ENCODE measurements at regions not wholly inside any gene's neighbourhood (a gene's known extent, or its start where the extent isn't known, plus 50 kb on each side); places are given as distances from the start of the nearest gene placed in this dataset.

DNA sequence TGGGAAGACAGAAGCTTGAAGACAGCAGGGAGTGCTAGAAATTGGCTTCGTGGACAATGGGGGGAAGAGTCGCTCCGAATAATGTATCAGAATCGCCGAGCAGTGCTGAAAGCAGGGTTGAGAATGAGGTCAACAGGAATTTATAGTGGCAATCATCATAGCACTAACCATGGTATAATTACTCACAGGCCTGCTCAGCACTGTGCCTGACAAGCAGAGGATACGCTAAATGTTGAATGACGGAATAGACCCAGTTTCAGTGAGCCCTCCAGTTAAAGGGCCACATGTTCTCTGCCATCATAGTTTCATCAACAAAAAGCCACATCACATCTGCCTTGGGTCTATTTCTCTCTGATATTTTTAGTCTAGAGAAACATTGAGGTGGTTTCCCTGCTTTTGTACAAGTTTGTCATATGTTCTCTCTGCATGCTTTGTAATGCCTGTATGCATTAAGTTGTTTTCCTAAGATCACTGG is 130.3 kb upstream of the EGLN3 start:
- TF ChIP-seq, protein P1, sequence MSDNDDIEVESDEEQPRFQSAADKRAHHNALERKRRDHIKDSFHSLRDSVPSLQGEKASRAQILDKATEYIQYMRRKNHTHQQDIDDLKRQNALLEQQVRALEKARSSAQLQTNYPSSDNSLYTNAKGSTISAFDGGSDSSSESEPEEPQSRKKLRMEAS (IDR thresholded peaks at IDR 0.05), result no peak
- no peak for TF ChIP-seq TCF12 (IDR thresholded peaks at IDR 0.05; ENCODE audit: low read depth)
- TF ChIP-seq CEBPB (IDR thresholded peaks at IDR 0.05), result no peak
- no peak for TF ChIP-seq TEAD4 (IDR thresholded peaks at IDR 0.05)
- TF ChIP-seq EP300 (IDR thresholded peaks at IDR 0.05; ENCODE audit: borderline replicate concordance), result no peak
- no peak for TF ChIP-seq REST (IDR thresholded peaks at IDR 0.05; ENCODE audit: low read depth)
- no peak for TF ChIP-seq RAD21 (IDR thresholded peaks at IDR 0.05; ENCODE audit: low read depth)
- TF ChIP-seq CREB1 (IDR thresholded peaks at IDR 0.05; ENCODE audit: low read depth), result no peak
- no peak for TF ChIP-seq ZBTB7A (IDR thresholded peaks at IDR 0.05; ENCODE audit: low read depth)
- TF ChIP-seq EGR1 (IDR thresholded peaks at IDR 0.05), result no peak
- no peak for TF ChIP-seq TAF1 (IDR thresholded peaks at IDR 0.05; ENCODE audit: low read depth)
- TF ChIP-seq NFIC (IDR thresholded peaks at IDR 0.05), result no peak
- TF ChIP-seq YY1 (IDR thresholded peaks at IDR 0.05; ENCODE audit: low read depth), result no peak
- no peak for TF ChIP-seq FOXM1 (IDR thresholded peaks at IDR 0.05; ENCODE audit: borderline replicate concordance, low read depth)
- TF ChIP-seq USF1 (IDR thresholded peaks at IDR 0.05), result no peak

- TF ChIP-seq NFIC (IDR thresholded peaks at IDR 0.05) (no peak), TAF1 (IDR thresholded peaks at IDR 0.05; ENCODE audit: low read depth) (no peak), REST (IDR thresholded peaks at IDR 0.05; ENCODE audit: low read depth) (no peak), TCF12 (IDR thresholded peaks at IDR 0.05; ENCODE audit: low read depth) (no peak), USF1 (IDR thresholded peaks at IDR 0.05) (no peak), YY1 (IDR thresholded peaks at IDR 0.05; ENCODE audit: low read depth) (no peak), CEBPB (IDR thresholded peaks at IDR 0.05) (no peak), TEAD4 (IDR thresholded peaks at IDR 0.05) (no peak), EP300 (IDR thresholded peaks at IDR 0.05; ENCODE audit: borderline replicate concordance) (no peak), CREB1 (IDR thresholded peaks at IDR 0.05; ENCODE audit: low read depth) (no peak), EGR1 (IDR thresholded peaks at IDR 0.05) (no peak), RAD21 (IDR thresholded peaks at IDR 0.05; ENCODE audit: low read depth) (no peak), FOXM1 (IDR thresholded peaks at IDR 0.05; ENCODE audit: borderline replicate concordance, low read depth) (no peak), ZBTB7A (IDR thresholded peaks at IDR 0.05; ENCODE audit: low read depth) (no peak)
- TF ChIP-seq, protein P1 (IDR thresholded peaks at IDR 0.05), result no peak
Measured at GRCh38 chr14:34078117-34078743, 127.4 kb upstream of the EGLN3 start.

GRCh38 chr14:34075826-34076225 is 125.0 kb upstream of the EGLN3 start:
- TF ChIP-seq NFIC (IDR thresholded peaks at IDR 0.05) (no peak), REST (IDR thresholded peaks at IDR 0.05; ENCODE audit: low read depth) (no peak), RAD21 (IDR thresholded peaks at IDR 0.05; ENCODE audit: low read depth) (no peak), EP300 (IDR thresholded peaks at IDR 0.05; ENCODE audit: borderline replicate concordance) (no peak), TEAD4 (IDR thresholded peaks at IDR 0.05) (no peak), FOXM1 (IDR thresholded peaks at IDR 0.05; ENCODE audit: borderline replicate concordance, low read depth) (no peak), TCF12 (IDR thresholded peaks at IDR 0.05; ENCODE audit: low read depth) (no peak), ZBTB7A (IDR thresholded peaks at IDR 0.05; ENCODE audit: low read depth) (no peak), YY1 (IDR thresholded peaks at IDR 0.05; ENCODE audit: low read depth) (no peak), CEBPB (IDR thresholded peaks at IDR 0.05) (no peak), TAF1 (IDR thresholded peaks at IDR 0.05; ENCODE audit: low read depth) (no peak), USF1 (IDR thresholded peaks at IDR 0.05) (no peak), EGR1 (IDR thresholded peaks at IDR 0.05) (no peak), CREB1 (IDR thresholded peaks at IDR 0.05; ENCODE audit: low read depth) (no peak)
- TF ChIP-seq, protein P1 (IDR thresholded peaks at IDR 0.05), result no peak
